ENCODE measurements at regions not wholly inside any gene's neighbourhood (a gene's known extent, or its start where the extent isn't known, plus 50 kb on each side); places are given as distances from the start of the nearest gene placed in this dataset.

DNA sequence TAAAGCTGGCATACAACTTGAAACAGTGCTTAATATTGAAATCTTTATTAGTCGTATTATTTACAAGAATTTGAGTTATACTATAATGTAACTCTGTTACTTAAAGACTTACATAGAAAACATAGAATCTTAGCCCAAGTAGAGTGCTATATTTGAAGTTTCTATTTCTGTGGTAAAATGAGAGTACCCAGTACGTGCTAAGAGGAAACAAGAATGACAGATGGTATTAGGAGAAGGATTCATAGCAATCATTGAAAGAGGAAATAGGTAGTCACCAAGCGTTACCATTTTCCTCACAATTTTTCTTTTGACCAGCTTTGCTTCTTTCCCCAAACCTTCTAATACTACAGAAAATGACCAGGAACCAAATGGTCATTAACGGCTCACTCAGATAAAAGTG lies 412.1 kb upstream of the GRIA3 start:
- Histone ChIP-seq H3K36me3 (ENCODE audit: insufficient read depth, low read length) (no peaks in the 10 kb centered on the region), H3K4me2 (ENCODE audit: insufficient read depth, low read length) (no peak overlapping the region), H3K27ac (ENCODE audit: low read length) (no peak overlapping the region), H3K9ac (ENCODE audit: low read depth, low read length) (no peak overlapping the region), H3K9me3 (ENCODE audit: insufficient read depth, low read length, severe bottlenecking) (no peaks in the 10 kb centered on the region), H3K4me3 (ENCODE audit: low read depth in 1 of 2, low read length in 2 of 2) (no peak overlapping the region), H4K20me1 (ENCODE audit: insufficient read depth, low read length) (no peaks in the 10 kb centered on the region), H3K27me3 (ENCODE audit: insufficient read depth, low read length, poor library complexity) (no peaks in the 10 kb centered on the region), H3K4me1 (ENCODE audit: insufficient read depth, low read length) (peaks cover 7% of the 10 kb centered on the region; the same call in 1 of the 2 replicates), H2AFZ (ENCODE audit: low read depth, low read length) (no peak overlapping the region), H3K79me2 (ENCODE audit: insufficient read depth, low read length) (no peaks in the 10 kb centered on the region)
- no peak for TF ChIP-seq EZH2 (IDR thresholded peaks at IDR 0.05; ENCODE audit: borderline replicate concordance, low read depth, low read length, severe bottlenecking)
- TF ChIP-seq, protein P1, sequence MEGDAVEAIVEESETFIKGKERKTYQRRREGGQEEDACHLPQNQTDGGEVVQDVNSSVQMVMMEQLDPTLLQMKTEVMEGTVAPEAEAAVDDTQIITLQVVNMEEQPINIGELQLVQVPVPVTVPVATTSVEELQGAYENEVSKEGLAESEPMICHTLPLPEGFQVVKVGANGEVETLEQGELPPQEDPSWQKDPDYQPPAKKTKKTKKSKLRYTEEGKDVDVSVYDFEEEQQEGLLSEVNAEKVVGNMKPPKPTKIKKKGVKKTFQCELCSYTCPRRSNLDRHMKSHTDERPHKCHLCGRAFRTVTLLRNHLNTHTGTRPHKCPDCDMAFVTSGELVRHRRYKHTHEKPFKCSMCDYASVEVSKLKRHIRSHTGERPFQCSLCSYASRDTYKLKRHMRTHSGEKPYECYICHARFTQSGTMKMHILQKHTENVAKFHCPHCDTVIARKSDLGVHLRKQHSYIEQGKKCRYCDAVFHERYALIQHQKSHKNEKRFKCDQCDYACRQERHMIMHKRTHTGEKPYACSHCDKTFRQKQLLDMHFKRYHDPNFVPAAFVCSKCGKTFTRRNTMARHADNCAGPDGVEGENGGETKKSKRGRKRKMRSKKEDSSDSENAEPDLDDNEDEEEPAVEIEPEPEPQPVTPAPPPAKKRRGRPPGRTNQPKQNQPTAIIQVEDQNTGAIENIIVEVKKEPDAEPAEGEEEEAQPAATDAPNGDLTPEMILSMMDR (IDR thresholded peaks at IDR 0.05; ENCODE audit: borderline replicate concordance, extremely low read depth, low read length, poor library complexity, severe bottlenecking), result no peak
- ATAC-seq (ENCODE audit: insufficient read depth, low read depth) (no peak), DNase-seq (no peak)

DNA sequence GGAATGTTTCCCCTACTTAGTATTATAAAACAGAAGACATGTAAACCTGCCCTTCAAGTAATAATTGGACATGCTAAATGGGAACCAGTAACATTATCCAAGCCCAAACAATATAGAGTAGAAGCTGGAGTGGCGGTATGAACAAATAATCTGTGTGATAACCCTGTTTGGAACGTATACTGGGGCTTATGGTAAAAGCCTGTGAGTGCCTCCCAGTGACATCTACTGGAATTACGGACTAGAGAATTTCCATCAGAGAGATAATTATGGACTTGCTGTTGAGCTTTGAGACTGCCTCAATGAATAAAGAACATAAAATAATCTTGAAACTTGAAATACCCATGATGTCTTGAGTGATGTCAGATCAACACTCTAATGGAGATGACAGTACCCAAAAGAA lies 406.3 kb upstream of the GRIA3 start:
- H4K20me1 ChIP-seq (ENCODE audit: insufficient read depth, low read length), result no peaks in the 10 kb centered on the region
- H3K4me3 ChIP-seq (ENCODE audit: low read depth in 1 of 2, low read length in 2 of 2), result no peak overlapping the region
- no peak overlapping the region for H2AFZ ChIP-seq (ENCODE audit: low read depth, low read length)
- no peaks in the 10 kb centered on the region for H3K9me3 ChIP-seq (ENCODE audit: insufficient read depth, low read length, severe bottlenecking)
- no peak overlapping the region for H3K27ac ChIP-seq (ENCODE audit: low read length)
- no peak for TF ChIP-seq EZH2 (IDR thresholded peaks at IDR 0.05; ENCODE audit: borderline replicate concordance, low read depth, low read length, severe bottlenecking)
- TF ChIP-seq, protein P1 (IDR thresholded peaks at IDR 0.05; ENCODE audit: borderline replicate concordance, extremely low read depth, low read length, poor library complexity, severe bottlenecking), result peak; percentile 22
- no peak for DNase-seq
- no peak overlapping the region for H3K4me2 ChIP-seq (ENCODE audit: insufficient read depth, low read length)
- no peaks in the 10 kb centered on the region for H3K36me3 ChIP-seq (ENCODE audit: insufficient read depth, low read length)
- H3K79me2 ChIP-seq (ENCODE audit: insufficient read depth, low read length), result no peaks in the 10 kb centered on the region
- ATAC-seq (ENCODE audit: insufficient read depth, low read depth), result no peak
- H3K4me1 ChIP-seq (ENCODE audit: insufficient read depth, low read length), result no peaks in the 10 kb centered on the region
- H3K27me3 ChIP-seq (ENCODE audit: insufficient read depth, low read length, poor library complexity), result no peaks in the 10 kb centered on the region
- H3K9ac ChIP-seq (ENCODE audit: low read depth, low read length), result no peak overlapping the region

DNA sequence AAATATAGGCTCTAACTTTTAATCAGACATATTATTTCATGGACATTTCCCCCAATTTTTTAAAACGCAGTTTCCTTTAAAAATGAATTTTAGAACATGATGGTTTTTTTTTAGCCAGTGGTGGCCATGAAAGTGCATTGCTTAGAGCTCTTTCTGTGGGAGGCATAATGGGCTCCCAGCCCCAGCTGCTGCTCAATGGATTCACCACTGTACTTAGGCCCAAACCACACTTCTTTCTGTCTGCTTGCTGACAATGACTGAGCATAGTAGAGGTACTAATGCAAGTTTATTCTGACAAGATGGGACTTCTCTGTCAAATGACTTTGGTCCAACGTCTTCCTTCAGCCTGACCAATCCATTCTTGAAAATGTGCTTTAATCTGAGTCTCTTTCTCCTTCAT lies 400.2 kb upstream of the GRIA3 start:
- no peaks in the 10 kb centered on the region for H3K36me3 ChIP-seq (ENCODE audit: insufficient read depth, low read length)
- DNase-seq, result no peak
- no peak for TF ChIP-seq EZH2 (IDR thresholded peaks at IDR 0.05; ENCODE audit: borderline replicate concordance, low read depth, low read length, severe bottlenecking)
- TF ChIP-seq, protein P1 (IDR thresholded peaks at IDR 0.05; ENCODE audit: borderline replicate concordance, extremely low read depth, low read length, poor library complexity, severe bottlenecking), result no peak
- H3K4me2 ChIP-seq (ENCODE audit: insufficient read depth, low read length), result no peak overlapping the region
- no peaks in the 10 kb centered on the region for H3K4me1 ChIP-seq (ENCODE audit: insufficient read depth, low read length)
- H3K9ac ChIP-seq (ENCODE audit: low read depth, low read length), result no peak overlapping the region
- H3K9me3 ChIP-seq (ENCODE audit: insufficient read depth, low read length, severe bottlenecking), result no peaks in the 10 kb centered on the region
- no peak overlapping the region for H3K4me3 ChIP-seq (ENCODE audit: low read depth in 1 of 2, low read length in 2 of 2)
- ATAC-seq (ENCODE audit: insufficient read depth, low read depth), result no peak
- H3K79me2 ChIP-seq (ENCODE audit: insufficient read depth, low read length), result no peaks in the 10 kb centered on the region
- H3K27me3 ChIP-seq (ENCODE audit: insufficient read depth, low read length, poor library complexity), result no peaks in the 10 kb centered on the region
- no peak overlapping the region for H2AFZ ChIP-seq (ENCODE audit: low read depth, low read length)
- no peak overlapping the region for H3K27ac ChIP-seq (ENCODE audit: low read length)
- H4K20me1 ChIP-seq (ENCODE audit: insufficient read depth, low read length), result no peaks in the 10 kb centered on the region

DNA sequence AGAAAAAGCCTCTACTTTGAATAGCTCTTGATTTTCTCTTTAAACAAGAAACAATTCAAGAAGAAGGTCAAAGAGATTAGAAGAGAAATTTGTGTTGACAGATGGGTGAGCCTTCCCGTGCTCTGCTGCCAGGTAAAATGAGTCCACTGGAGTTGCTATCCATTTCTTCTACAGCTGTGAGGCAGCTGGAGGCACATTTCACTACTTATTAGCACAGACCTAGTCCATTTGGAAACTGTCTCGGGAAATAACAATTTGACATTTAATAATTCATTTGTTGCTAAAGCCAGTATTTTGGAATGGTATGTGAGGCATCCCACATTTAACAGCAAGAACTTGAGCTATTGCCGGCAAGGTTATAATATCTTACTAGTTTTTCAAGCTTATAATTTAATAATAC lies 396.8 kb upstream of the GRIA3 start:
- Histone ChIP-seq H3K4me3 (ENCODE audit: low read depth in 1 of 2, low read length in 2 of 2) (no peak overlapping the region), H2AFZ (ENCODE audit: low read depth, low read length) (no peak overlapping the region), H3K36me3 (ENCODE audit: insufficient read depth, low read length) (no peaks in the 10 kb centered on the region), H3K9ac (ENCODE audit: low read depth, low read length) (no peak overlapping the region), H3K4me1 (ENCODE audit: insufficient read depth, low read length) (no peaks in the 10 kb centered on the region), H3K4me2 (ENCODE audit: insufficient read depth, low read length) (no peak overlapping the region), H4K20me1 (ENCODE audit: insufficient read depth, low read length) (no peaks in the 10 kb centered on the region), H3K9me3 (ENCODE audit: insufficient read depth, low read length, severe bottlenecking) (no peaks in the 10 kb centered on the region), H3K27me3 (ENCODE audit: insufficient read depth, low read length, poor library complexity) (no peaks in the 10 kb centered on the region), H3K79me2 (ENCODE audit: insufficient read depth, low read length) (no peaks in the 10 kb centered on the region), H3K27ac (ENCODE audit: low read length) (no peak overlapping the region)
- no peak for TF ChIP-seq EZH2 (IDR thresholded peaks at IDR 0.05; ENCODE audit: borderline replicate concordance, low read depth, low read length, severe bottlenecking)
- TF ChIP-seq, protein P1 (IDR thresholded peaks at IDR 0.05; ENCODE audit: borderline replicate concordance, extremely low read depth, low read length, poor library complexity, severe bottlenecking), result no peak
- no peak for ATAC-seq (ENCODE audit: insufficient read depth, low read depth)
- DNase-seq, result no peak

Data from DND-41 (cell line).